ENCODE measurements at regions not wholly inside any gene's neighbourhood (a gene's known extent, or its start where the extent isn't known, plus 50 kb on each side); places are given as distances from the start of the nearest gene placed in this dataset.

- TF ChIP-seq EZH2phosphoT487 (IDR thresholded peaks at IDR 0.05; ENCODE audit: insufficient read depth, low read depth) (no peak), EZH2 (IDR thresholded peaks at IDR 0.05; ENCODE audit: insufficient read depth, poor library complexity, severe bottlenecking) (no peak)
Observed at GRCh38 chr13:44004878-44005277, 125.2 kb downstream of the LACC1 start.

Data from GM23248 (cell line).